ENCODE measurements at regions not wholly inside any gene's neighbourhood (a gene's known extent, or its start where the extent isn't known, plus 50 kb on each side); places are given as distances from the start of the nearest gene placed in this dataset.

DNA sequence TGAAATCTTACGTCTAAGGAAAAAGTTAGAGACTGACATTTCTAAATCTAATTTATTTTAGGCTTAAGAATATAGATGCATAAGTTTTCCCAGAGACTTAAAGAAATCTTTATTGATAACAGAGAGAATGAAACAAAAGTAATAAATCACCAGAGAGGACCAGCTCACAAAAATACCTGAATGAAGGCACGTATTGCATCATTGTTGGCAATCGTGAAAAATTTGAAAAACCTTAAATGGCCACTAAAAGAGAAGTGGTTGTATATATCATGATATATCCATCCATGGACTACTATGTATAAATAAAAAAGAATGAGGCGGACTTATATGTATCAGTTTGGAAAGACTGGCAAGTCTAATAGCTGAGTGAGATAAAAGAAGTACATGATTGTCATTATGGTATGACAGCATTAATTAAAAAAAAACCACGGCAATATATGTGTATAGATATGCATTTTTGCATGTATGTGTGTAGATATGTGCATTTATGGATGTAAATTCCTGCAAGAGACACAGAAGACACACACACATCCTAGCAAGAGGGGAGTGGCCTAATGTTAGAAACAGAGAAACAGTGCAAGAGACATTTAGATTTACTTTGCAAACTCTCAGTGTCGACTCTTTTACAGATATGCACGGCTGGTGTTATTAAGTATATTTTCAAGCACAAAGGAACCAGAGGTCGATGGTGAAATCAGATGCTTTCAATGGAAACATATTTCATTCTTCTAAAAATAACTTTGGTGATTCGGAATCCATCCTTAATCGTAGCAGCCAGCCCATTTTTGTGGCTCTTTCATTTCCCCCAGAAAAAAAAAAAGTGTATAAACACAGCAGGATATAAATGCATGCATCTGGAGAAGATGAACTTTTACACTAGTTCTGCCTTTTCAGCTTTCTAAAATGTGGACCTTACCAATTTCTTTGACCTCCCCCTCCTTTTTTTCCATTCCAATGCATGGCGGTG lies 156.1 kb upstream of the SALL4 start:
- peak overlapping the region; percentile 41 to 55 (median 52) for H3K4me3 Mint-ChIP-seq
- peaks cover 28% of the 10 kb centered on the region for H3K4me1 Mint-ChIP-seq
- peaks cover 6% of the 10 kb centered on the region for H3K27me3 Mint-ChIP-seq (ENCODE audit: low read depth)
- no peaks in the 10 kb centered on the region for H3K36me3 Mint-ChIP-seq (ENCODE audit: low read depth)
- H3K27ac Mint-ChIP-seq, result peak overlapping the region; percentile 34 to 61 (median 52)
- TF ChIP-seq, protein P1, sequence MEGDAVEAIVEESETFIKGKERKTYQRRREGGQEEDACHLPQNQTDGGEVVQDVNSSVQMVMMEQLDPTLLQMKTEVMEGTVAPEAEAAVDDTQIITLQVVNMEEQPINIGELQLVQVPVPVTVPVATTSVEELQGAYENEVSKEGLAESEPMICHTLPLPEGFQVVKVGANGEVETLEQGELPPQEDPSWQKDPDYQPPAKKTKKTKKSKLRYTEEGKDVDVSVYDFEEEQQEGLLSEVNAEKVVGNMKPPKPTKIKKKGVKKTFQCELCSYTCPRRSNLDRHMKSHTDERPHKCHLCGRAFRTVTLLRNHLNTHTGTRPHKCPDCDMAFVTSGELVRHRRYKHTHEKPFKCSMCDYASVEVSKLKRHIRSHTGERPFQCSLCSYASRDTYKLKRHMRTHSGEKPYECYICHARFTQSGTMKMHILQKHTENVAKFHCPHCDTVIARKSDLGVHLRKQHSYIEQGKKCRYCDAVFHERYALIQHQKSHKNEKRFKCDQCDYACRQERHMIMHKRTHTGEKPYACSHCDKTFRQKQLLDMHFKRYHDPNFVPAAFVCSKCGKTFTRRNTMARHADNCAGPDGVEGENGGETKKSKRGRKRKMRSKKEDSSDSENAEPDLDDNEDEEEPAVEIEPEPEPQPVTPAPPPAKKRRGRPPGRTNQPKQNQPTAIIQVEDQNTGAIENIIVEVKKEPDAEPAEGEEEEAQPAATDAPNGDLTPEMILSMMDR (IDR thresholded peaks at IDR 0.05; ENCODE audit: unreplicated experiment in 3 of 3), result no peak
- peaks cover 3% of the 10 kb centered on the region for H3K9me3 Mint-ChIP-seq

DNA sequence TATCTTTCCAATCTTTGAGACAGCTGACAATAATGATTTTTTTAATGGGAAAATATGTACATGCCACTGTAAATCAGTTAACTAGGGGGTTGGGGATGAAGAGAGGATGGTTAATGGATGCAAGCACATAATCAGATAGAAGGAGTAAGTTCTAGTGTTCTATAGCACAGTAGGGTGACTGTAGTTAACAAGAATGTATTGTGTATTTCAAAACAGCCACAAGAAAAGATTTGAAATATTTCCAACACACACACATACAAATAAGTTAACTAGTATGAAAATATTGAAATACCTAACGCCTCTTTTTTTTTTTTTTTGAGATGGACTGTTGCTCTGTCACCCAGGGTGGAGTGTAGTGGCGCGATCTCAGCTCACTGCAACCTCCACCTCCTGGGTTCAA lies 153.4 kb upstream of the SALL4 start:
- TF ChIP-seq, protein P1 (IDR thresholded peaks at IDR 0.05; ENCODE audit: unreplicated experiment in 3 of 3), result no peak
- Mint-ChIP-seq H3K9me3 (peaks cover 3% of the 10 kb centered on the region), H3K36me3 (ENCODE audit: low read depth) (no peaks in the 10 kb centered on the region), H3K27me3 (ENCODE audit: low read depth) (peaks cover 6% of the 10 kb centered on the region), H3K4me3 (no peak overlapping the region), H3K27ac (no peak overlapping the region), H3K4me1 (peaks cover 18% of the 10 kb centered on the region)

- H3K4me1 Mint-ChIP-seq, result peaks cover 9% of the 10 kb centered on the region
- H3K9me3 Mint-ChIP-seq, result peaks cover 3% of the 10 kb centered on the region
- H3K27me3 Mint-ChIP-seq (ENCODE audit: low read depth), result peaks cover 6% of the 10 kb centered on the region
- no peak overlapping the region for H3K4me3 Mint-ChIP-seq
- no peak overlapping the region for H3K27ac Mint-ChIP-seq
- H3K36me3 Mint-ChIP-seq (ENCODE audit: low read depth), result no peaks in the 10 kb centered on the region
- TF ChIP-seq, protein P1 (IDR thresholded peaks at IDR 0.05; ENCODE audit: unreplicated experiment in 3 of 3), result no peak
Measured at GRCh38 chr20:51953731-51954340, 151.5 kb upstream of the SALL4 start.

DNA sequence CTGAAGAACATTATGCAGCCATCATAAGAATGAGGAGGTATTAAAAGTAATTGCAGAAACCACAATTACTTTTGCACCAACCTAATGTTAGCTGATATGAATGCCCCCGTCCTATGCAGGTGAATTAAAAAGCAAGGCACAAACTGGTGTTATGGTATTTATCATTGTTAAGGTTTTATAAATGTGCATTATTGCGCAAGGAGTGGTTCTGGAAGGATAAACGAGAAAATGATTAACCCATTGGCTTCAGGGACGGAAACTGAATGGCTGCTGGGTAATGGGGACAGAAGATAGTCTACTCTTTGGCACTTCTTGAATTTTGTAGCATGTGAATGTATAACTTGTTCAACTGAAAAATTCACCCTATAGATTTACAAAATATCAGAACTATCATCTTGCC lies 148.6 kb upstream of the SALL4 start:
- peaks cover 6% of the 10 kb centered on the region for H3K27me3 Mint-ChIP-seq (ENCODE audit: low read depth)
- peaks cover 3% of the 10 kb centered on the region for H3K9me3 Mint-ChIP-seq
- no peaks in the 10 kb centered on the region for H3K4me1 Mint-ChIP-seq
- H3K36me3 Mint-ChIP-seq (ENCODE audit: low read depth), result no peaks in the 10 kb centered on the region
- no peak overlapping the region for H3K4me3 Mint-ChIP-seq
- H3K27ac Mint-ChIP-seq, result no peak overlapping the region
- TF ChIP-seq, protein P1 (IDR thresholded peaks at IDR 0.05; ENCODE audit: unreplicated experiment in 3 of 3), result no peak

GRCh38 chr20:51946586-51946985 lies 144.3 kb upstream of the SALL4 start:
- no peaks in the 10 kb centered on the region for H3K4me1 Mint-ChIP-seq
- H3K27me3 Mint-ChIP-seq (ENCODE audit: low read depth), result peaks cover 4% of the 10 kb centered on the region
- H3K4me3 Mint-ChIP-seq, result no peak overlapping the region
- H3K9me3 Mint-ChIP-seq, result no peaks in the 10 kb centered on the region
- H3K27ac Mint-ChIP-seq, result peak overlapping the region in 1 of 3 experiments; percentile 23
- TF ChIP-seq, protein P1 (IDR thresholded peaks at IDR 0.05; ENCODE audit: unreplicated experiment in 3 of 3), result no peak
- H3K36me3 Mint-ChIP-seq (ENCODE audit: low read depth), result no peaks in the 10 kb centered on the region

All from nephron (organoid).